NT2/D1 (cell line): ENCODE measurements at regions not wholly inside any gene's neighbourhood (a gene's known extent, or its start where the extent isn't known, plus 50 kb on each side); places are given as distances from the start of the nearest gene placed in this dataset.

Source experiments
- SUZ12 ChIP-seq: IDR thresholded peaks from 2 replicates; pipeline ENCODE4 v1.6.1; 2011; ENCODE audit not compliant: insufficient read length, insufficient read depth; ENCODE audit errors: extremely low read depth
- YY1 ChIP-seq: IDR thresholded peaks from 2 replicates; pipeline ENCODE4 v1.6.1; 2011; ENCODE audit not compliant: insufficient read length, insufficient read depth

DNA sequence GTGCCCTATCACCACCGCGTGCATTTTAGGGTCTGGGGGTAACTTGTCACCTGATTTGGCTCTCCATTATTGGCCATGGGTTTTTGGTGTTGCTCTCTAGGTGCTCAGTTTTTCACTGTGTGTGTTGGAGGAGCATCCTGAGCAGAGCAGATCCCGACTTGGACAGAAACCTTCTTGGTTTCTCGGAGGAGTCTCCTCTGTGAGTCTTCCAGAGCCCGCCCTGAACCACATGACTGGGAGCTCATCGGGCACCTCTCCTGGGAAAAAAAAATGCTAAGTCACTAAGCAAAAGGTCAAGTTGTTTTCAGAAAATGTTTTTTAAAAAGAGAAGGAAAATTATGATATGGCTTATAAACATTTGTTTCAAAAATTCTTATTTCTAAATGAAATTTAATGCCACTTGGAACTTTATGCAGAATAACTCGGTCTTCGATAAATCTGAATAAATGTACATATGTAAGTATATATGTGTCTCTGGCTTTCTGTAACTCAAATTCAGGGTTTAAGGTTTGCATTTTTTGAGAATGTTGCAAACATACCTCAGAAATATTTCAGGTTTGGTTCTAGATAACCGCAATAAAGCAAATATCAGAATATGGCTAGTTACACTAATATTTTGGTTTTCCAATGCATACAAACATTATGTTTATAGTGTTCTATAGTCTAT, 255.2 kb downstream of the AUH start:
- TF ChIP-seq YY1, result no peak
- TF ChIP-seq SUZ12, result no peak
